HG03097 (cell line): ENCODE measurements at regions not wholly inside any gene's neighbourhood (a gene's known extent, or its start where the extent isn't known, plus 50 kb on each side); places are given as distances from the start of the nearest gene placed in this dataset.

Experiments
- ATAC-seq: cut with Tn5 transposase; IDR thresholded peaks from one replicate; pipeline ENCODE4 v1.9.1; 2021; ENCODE audit not compliant: unreplicated experiment, low FRiP score

GRCh38 chr2:15851076-15851693, 89.2 kb upstream of the MYCN start:
- ATAC-seq, result no peak

- no peak for ATAC-seq
Observed at GRCh38 chr2:15852811-15853210, 87.5 kb upstream of the MYCN start.

- no peak for ATAC-seq
Observed at GRCh38 chr2:15853903-15854302, 86.4 kb upstream of the MYCN start.

- no peak for ATAC-seq
Observed at GRCh38 chr2:15855766-15856260, 84.5 kb upstream of the MYCN start.

- no peak for ATAC-seq
Observed at GRCh38 chr2:15856318-15856717, 84.0 kb upstream of the MYCN start.

GRCh38 chr2:15858466-15858865, 81.9 kb upstream of the MYCN start:
- no peak for ATAC-seq

GRCh38 chr2:15860051-15860663, 80.2 kb upstream of the MYCN start:
- ATAC-seq, result no peak

- no peak for ATAC-seq
Observed at GRCh38 chr2:15860760-15861159, 79.6 kb upstream of the MYCN start.

GRCh38 chr2:15861172-15861822, 79.1 kb upstream of the MYCN start:
- ATAC-seq, result no peak

- no peak for ATAC-seq
Observed at GRCh38 chr2:15861898-15862297, 78.5 kb upstream of the MYCN start.

- no peak for ATAC-seq
Observed at GRCh38 chr2:15863089-15863488, 77.3 kb upstream of the MYCN start.

GRCh38 chr2:15863494-15864175, 76.7 kb upstream of the MYCN start:
- no peak for ATAC-seq

- ATAC-seq, result no peak
Observed at GRCh38 chr2:15864176-15864769, 76.1 kb upstream of the MYCN start.

GRCh38 chr2:15865923-15866322, 74.4 kb upstream of the MYCN start:
- ATAC-seq, result no peak

- no peak for ATAC-seq
Observed at GRCh38 chr2:15866563-15867193, 73.7 kb upstream of the MYCN start.

- no peak for ATAC-seq
Observed at GRCh38 chr2:15867194-15868171, 72.9 kb upstream of the MYCN start.

- no peak for ATAC-seq
Observed at GRCh38 chr2:15868186-15868585, 72.2 kb upstream of the MYCN start.

GRCh38 chr2:15868704-15869103, 71.6 kb upstream of the MYCN start:
- no peak for ATAC-seq

GRCh38 chr2:15869396-15869795, 71.0 kb upstream of the MYCN start:
- ATAC-seq, result no peak
